Keratinocyte (primary cell): ENCODE measurements at regions not wholly inside any gene's neighbourhood (a gene's known extent, or its start where the extent isn't known, plus 50 kb on each side); places are given as distances from the start of the nearest gene placed in this dataset.

ENCODE experiments used
- EZH2 ChIP-seq: IDR thresholded peaks from one replicate; pipeline ENCODE4 v1.6.1; 2012; ENCODE audit warnings: inconsistent platforms, mild to moderate bottlenecking, low read length, moderate library complexity
- TF ChIP-seq, protein P1 (sequence below), 3 experiments: IDR thresholded peaks in 1 of 3; conservative IDR thresholded peaks in 1 of 3; optimal IDR thresholded peaks in 1 of 3; 2 replicates in 2 of 3; 3 replicates in 1 of 3; pipeline versions ENCODE3 to v1.5.1; 2011; ENCODE audit warnings: low read length in 3 of 3, mild to moderate bottlenecking in 3 of 3, moderate library complexity in 2 of 3, control low read depth in 1 of 3, inconsistent platforms in 1 of 3; ENCODE audit not compliant: insufficient read depth in 2 of 3; ENCODE audit errors: extremely low read depth in 1 of 3

DNA sequence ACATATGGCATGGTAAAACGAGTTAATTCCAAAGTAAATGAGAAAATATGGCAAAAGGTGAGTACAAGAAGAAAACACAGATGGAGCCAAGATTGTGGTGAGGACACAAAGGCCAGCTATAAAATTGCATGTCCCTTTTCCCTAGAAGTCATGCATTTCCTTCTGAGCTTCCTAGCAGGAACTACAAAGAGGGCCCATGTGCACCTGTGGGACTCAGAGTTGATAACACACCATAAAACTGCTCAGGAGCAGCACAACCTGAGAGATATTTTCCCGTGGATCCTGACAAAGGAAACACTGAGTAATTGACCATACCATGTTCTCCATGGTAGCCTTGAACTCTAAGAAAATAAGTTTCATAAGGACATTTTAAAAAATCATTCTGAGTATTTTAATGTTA lies 228.3 kb downstream of the DLEU7 start:
- TF ChIP-seq, protein P1, sequence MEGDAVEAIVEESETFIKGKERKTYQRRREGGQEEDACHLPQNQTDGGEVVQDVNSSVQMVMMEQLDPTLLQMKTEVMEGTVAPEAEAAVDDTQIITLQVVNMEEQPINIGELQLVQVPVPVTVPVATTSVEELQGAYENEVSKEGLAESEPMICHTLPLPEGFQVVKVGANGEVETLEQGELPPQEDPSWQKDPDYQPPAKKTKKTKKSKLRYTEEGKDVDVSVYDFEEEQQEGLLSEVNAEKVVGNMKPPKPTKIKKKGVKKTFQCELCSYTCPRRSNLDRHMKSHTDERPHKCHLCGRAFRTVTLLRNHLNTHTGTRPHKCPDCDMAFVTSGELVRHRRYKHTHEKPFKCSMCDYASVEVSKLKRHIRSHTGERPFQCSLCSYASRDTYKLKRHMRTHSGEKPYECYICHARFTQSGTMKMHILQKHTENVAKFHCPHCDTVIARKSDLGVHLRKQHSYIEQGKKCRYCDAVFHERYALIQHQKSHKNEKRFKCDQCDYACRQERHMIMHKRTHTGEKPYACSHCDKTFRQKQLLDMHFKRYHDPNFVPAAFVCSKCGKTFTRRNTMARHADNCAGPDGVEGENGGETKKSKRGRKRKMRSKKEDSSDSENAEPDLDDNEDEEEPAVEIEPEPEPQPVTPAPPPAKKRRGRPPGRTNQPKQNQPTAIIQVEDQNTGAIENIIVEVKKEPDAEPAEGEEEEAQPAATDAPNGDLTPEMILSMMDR (optimal IDR thresholded peaks at IDR 0.05 in 1 of 3, IDR thresholded peaks at IDR 0.05 in 1 of 3, conservative IDR thresholded peaks at IDR 0.05 in 1 of 3; ENCODE audit: extremely low read depth in 1 of 3, insufficient read depth in 2 of 3, low read length in 3 of 3), result no peak
- no peak for TF ChIP-seq EZH2
